ENCODE measurements at regions not wholly inside any gene's neighbourhood (a gene's known extent, or its start where the extent isn't known, plus 50 kb on each side); places are given as distances from the start of the nearest gene placed in this dataset.

DNA sequence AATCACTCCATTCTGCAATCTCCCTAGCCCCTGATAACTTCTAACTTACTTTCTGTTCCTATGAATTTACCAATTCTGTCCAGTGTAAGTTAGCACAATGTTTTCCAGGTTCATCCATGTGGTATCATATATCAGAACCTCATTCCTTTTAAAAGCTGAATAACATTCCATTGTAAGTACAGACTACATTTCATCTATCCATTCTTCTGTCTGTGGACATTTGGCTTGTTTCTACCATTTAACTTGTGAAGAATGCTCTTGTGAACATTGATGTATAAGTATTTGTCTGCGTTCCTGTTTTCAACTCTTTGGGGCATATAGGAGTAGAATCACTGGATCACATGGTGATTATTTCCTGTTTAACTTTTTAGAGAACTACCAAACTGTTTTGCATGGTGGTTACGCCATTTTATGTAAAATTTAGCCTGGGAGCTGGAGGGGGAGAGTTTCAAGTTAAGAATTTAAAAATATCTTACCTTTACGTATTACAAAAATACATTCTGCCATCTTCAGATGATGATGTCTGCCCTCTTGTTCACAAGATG lies 156.5 kb downstream of the BTBD3 start:
- DNase-seq (ENCODE audit: low spot score, unreplicated experiment): no peak
- Mint-ChIP-seq H3K4me3 (ENCODE audit: low read depth) (no peak overlapping the region), H3K36me3 (ENCODE audit: insufficient read depth) (no peaks in the 10 kb centered on the region), H3K9me3 (ENCODE audit: low read depth) (no peaks in the 10 kb centered on the region), H3K4me1 (ENCODE audit: low read depth) (no peaks in the 10 kb centered on the region), H3K27ac (no peak overlapping the region), H3K27me3 (peaks cover 1% of the 10 kb centered on the region)
- TF ChIP-seq CTCF (IDR thresholded peaks at IDR 0.05; ENCODE audit: unreplicated experiment): no peak

- Mint-ChIP-seq H3K36me3 (ENCODE audit: insufficient read depth) (no peaks in the 10 kb centered on the region), H3K9me3 (ENCODE audit: low read depth) (no peaks in the 10 kb centered on the region), H3K4me3 (ENCODE audit: low read depth) (no peak overlapping the region), H3K27me3 (peaks cover 6% of the 10 kb centered on the region), H3K4me1 (ENCODE audit: low read depth) (no peaks in the 10 kb centered on the region), H3K27ac (no peak overlapping the region)
- TF ChIP-seq CTCF (IDR thresholded peaks at IDR 0.05; ENCODE audit: unreplicated experiment): no peak
- no peak for DNase-seq (ENCODE audit: low spot score, unreplicated experiment)
Measured at GRCh38 chr20:12076200-12076599, 158.5 kb downstream of the BTBD3 start.

DNA sequence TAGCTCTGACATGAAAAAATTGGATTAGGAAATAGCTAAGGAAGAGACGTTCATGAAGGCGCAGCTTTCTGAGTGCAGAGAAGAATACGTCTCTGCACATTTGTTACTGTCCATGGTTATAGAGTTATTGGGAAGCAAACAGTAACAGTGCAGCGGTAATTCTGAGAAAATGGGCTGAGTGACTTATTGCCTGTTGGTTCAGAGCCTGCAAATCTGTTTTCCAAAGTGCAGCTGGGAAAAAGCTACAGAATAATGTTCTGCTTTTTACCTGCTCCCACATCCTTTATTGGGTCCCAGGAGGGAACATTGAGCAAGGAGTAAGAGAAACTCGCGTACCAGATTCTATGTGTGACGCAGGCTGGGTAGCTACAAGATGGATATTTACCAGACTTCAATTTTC lies 160.2 kb downstream of the BTBD3 start:
- H3K4me1 Mint-ChIP-seq (ENCODE audit: low read depth): no peaks in the 10 kb centered on the region

DNA sequence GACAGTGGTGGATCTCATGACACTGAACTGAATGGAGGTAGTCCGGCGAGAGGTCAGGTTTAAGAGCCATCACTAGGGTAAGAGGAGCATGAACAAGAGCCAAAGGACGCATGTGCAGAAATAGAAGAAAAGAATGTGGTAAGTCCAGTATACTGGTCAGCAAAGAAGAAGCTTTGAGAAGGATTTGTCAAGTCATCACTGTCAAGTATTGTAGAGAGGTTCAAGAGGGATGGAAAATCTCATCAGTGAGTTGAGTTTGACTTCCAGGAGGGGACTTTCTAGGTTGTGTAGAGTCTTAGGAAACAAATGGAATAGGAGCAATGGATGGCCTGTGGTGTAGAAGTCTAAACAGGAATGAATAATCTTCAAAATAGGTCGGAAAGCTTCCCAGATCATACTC lies 161.8 kb downstream of the BTBD3 start:
- Mint-ChIP-seq H3K27me3 (peaks cover 6% of the 10 kb centered on the region), H3K9me3 (ENCODE audit: low read depth) (no peaks in the 10 kb centered on the region), H3K36me3 (ENCODE audit: insufficient read depth) (no peaks in the 10 kb centered on the region), H3K4me3 (ENCODE audit: low read depth) (no peak overlapping the region), H3K27ac (no peak overlapping the region), H3K4me1 (ENCODE audit: low read depth) (no peaks in the 10 kb centered on the region)
- no peak for DNase-seq (ENCODE audit: low spot score, unreplicated experiment)
- no peak for TF ChIP-seq CTCF (IDR thresholded peaks at IDR 0.05; ENCODE audit: unreplicated experiment)

More for the DNA sequence above, 160.2 kb downstream of the BTBD3 start:
- H3K36me3 Mint-ChIP-seq (ENCODE audit: insufficient read depth): no peaks in the 10 kb centered on the region
- H3K27ac Mint-ChIP-seq: no peak overlapping the region
- no peaks in the 10 kb centered on the region for H3K9me3 Mint-ChIP-seq (ENCODE audit: low read depth)
- peaks cover 6% of the 10 kb centered on the region for H3K27me3 Mint-ChIP-seq
- no peak overlapping the region for H3K4me3 Mint-ChIP-seq (ENCODE audit: low read depth)
- no peak for TF ChIP-seq CTCF (IDR thresholded peaks at IDR 0.05; ENCODE audit: unreplicated experiment)
- DNase-seq (ENCODE audit: low spot score, unreplicated experiment): no peak

GRCh38 chr20:12083269-12083668 lies 165.6 kb downstream of the BTBD3 start:
- TF ChIP-seq CTCF (IDR thresholded peaks at IDR 0.05; ENCODE audit: unreplicated experiment): no peak
- Mint-ChIP-seq H3K4me3 (ENCODE audit: low read depth) (no peak overlapping the region), H3K27me3 (peaks cover 6% of the 10 kb centered on the region), H3K27ac (no peak overlapping the region), H3K4me1 (ENCODE audit: low read depth) (no peaks in the 10 kb centered on the region), H3K36me3 (ENCODE audit: insufficient read depth) (no peaks in the 10 kb centered on the region), H3K9me3 (ENCODE audit: low read depth) (no peaks in the 10 kb centered on the region)
- DNase-seq (ENCODE audit: low spot score, unreplicated experiment): no peak

All from progenitor cell of endocrine pancreas (in vitro differentiated cells).